OCI-LY1 (cell line): ENCODE measurements at regions not wholly inside any gene's neighbourhood (a gene's known extent, or its start where the extent isn't known, plus 50 kb on each side); places are given as distances from the start of the nearest gene placed in this dataset.

Experiments
- H2AFZ ChIP-seq: fragments of 200-600 bp; sonication (generic), shearing (Covaris generic); 2 replicates; pipeline ENCODE4 v1.6.0; 2014; ENCODE audit warnings: antibody characterized with exemption, mild to moderate bottlenecking, low read length
- H3F3A ChIP-seq: fragments of 200-600 bp; sonication (generic), shearing (Covaris generic); 2 replicates; pipeline ENCODE4 v1.6.0; 2014; ENCODE audit warnings: mild to moderate bottlenecking, antibody characterized with exemption, low read length, moderate library complexity; ENCODE audit not compliant: insufficient read depth
- H3K27ac ChIP-seq: fragments of 200-600 bp; sonication (generic); 2 replicates; pipeline ENCODE4 v1.5.1; 2014; ENCODE audit warnings: low read length, mixed run types, mild to moderate bottlenecking, low read depth; ENCODE audit not compliant: poor library complexity, severe bottlenecking
- H3K27me3 ChIP-seq: fragments of 200-600 bp; sonication (generic); 2 replicates; pipeline ENCODE4 v1.6.0; 2014; ENCODE audit warnings: antibody characterized with exemption, mild to moderate bottlenecking, low read length, moderate library complexity; ENCODE audit not compliant: insufficient read depth
- H3K36me3 ChIP-seq: fragments of 200-600 bp; sonication (generic); 2 replicates; pipeline ENCODE4 v1.6.1; 2014; ENCODE audit warnings: mild to moderate bottlenecking, antibody characterized with exemption, low read length, moderate library complexity, mixed read lengths; ENCODE audit not compliant: insufficient read depth
- H3K4me1 ChIP-seq: fragments of 200-600 bp; sonication (generic); 2 replicates; pipeline ENCODE4 v1.5.1; 2014; ENCODE audit warnings: mild to moderate bottlenecking, low read length, moderate library complexity; ENCODE audit not compliant: insufficient read depth, severe bottlenecking
- H3K4me2 ChIP-seq: fragments of 200-600 bp; sonication (generic), shearing (Covaris generic); 2 replicates; pipeline ENCODE4 v1.6.1; 2014; ENCODE audit warnings: low read length
- H3K4me3 ChIP-seq: fragments of 200-600 bp; sonication (generic); 2 replicates; pipeline ENCODE4 v1.5.1; 2014; ENCODE audit warnings: low read length, low read depth, mild to moderate bottlenecking, mixed read lengths; ENCODE audit not compliant: poor library complexity, severe bottlenecking
- H3K79me2 ChIP-seq: fragments of 200-600 bp; shearing (Covaris generic); 2 replicates; pipeline ENCODE4 v1.6.1; 2016; ENCODE audit warnings: mixed run types, low read length, mixed read lengths; ENCODE audit not compliant: insufficient read depth
- H3K9ac ChIP-seq: fragments of 200-600 bp; sonication (generic), shearing (Covaris generic); 2 replicates; pipeline ENCODE4 v1.6.1; 2014; ENCODE audit warnings: mild to moderate bottlenecking, low read length, mixed read lengths
- H3K9me2 ChIP-seq: fragments of 200-600 bp; sonication (generic), shearing (Covaris generic); 2 replicates; pipeline ENCODE4 v1.6.1; 2014; ENCODE audit warnings: low read depth, mild to moderate bottlenecking, low read length, mixed read lengths
- H3K9me3 ChIP-seq: fragments of 200-600 bp; shearing (Covaris generic); 2 replicates; pipeline ENCODE4 v1.6.1; 2014; ENCODE audit warnings: low read length, mixed read lengths
- H4K20me1 ChIP-seq: fragments of 200-600 bp; sonication (generic), shearing (Covaris generic); 2 replicates; pipeline ENCODE4 v1.6.0; 2016; ENCODE audit warnings: mild to moderate bottlenecking, low read length; ENCODE audit not compliant: insufficient read depth
- CTCF ChIP-seq: fragments of 200-600 bp; sonication (generic), shearing (Covaris generic); IDR thresholded peaks from 2 replicates; pipeline ENCODE4 v1.5.1; 2017; ENCODE audit warnings: mild to moderate bottlenecking, antibody characterized with exemption, low read length, moderate library complexity, mixed read lengths
- EZH2 ChIP-seq: fragments of 200-600 bp; sonication (generic), shearing (Covaris generic); IDR thresholded peaks from 2 replicates; pipeline ENCODE4 v1.8.0; 2017; ENCODE audit warnings: borderline replicate concordance, mixed run types, mild to moderate bottlenecking, antibody characterized with exemption, low read length, moderate library complexity, mixed read lengths

GRCh38 chr3:5523125-5523524, 335.6 kb downstream of the EDEM1 start:
- Histone ChIP-seq H2AFZ (no peak overlapping the region), H3K4me1 (no peaks in the 10 kb centered on the region), H3K4me3 (no peak overlapping the region), H3F3A (no peaks in the 10 kb centered on the region), H3K9me3 (no peaks in the 10 kb centered on the region), H3K79me2 (no peaks in the 10 kb centered on the region), H3K9ac (no peak overlapping the region), H3K27me3 (no peaks in the 10 kb centered on the region), H4K20me1 (no peaks in the 10 kb centered on the region), H3K9me2 (no peaks in the 10 kb centered on the region), H3K36me3 (no peaks in the 10 kb centered on the region), H3K27ac (no peak overlapping the region), H3K4me2 (no peak overlapping the region)
- TF ChIP-seq CTCF (no peak), EZH2 (no peak)

GRCh38 chr3:5531039-5531438, 343.5 kb downstream of the EDEM1 start:
- Histone ChIP-seq H3K9ac (no peak overlapping the region), H4K20me1 (no peaks in the 10 kb centered on the region), H3K79me2 (no peaks in the 10 kb centered on the region), H3K27ac (no peak overlapping the region), H3K4me3 (no peak overlapping the region), H3F3A (no peaks in the 10 kb centered on the region), H3K9me2 (no peaks in the 10 kb centered on the region), H2AFZ (no peak overlapping the region), H3K36me3 (no peaks in the 10 kb centered on the region), H3K27me3 (no peaks in the 10 kb centered on the region), H3K4me1 (no peaks in the 10 kb centered on the region), H3K9me3 (no peaks in the 10 kb centered on the region), H3K4me2 (no peak overlapping the region)
- TF ChIP-seq EZH2 (no peak), CTCF (no peak)

GRCh38 chr3:5531741-5532290, 344.3 kb downstream of the EDEM1 start:
- no peaks in the 10 kb centered on the region for H3F3A ChIP-seq
- H3K4me3 ChIP-seq: no peak overlapping the region
- H3K27ac ChIP-seq: no peak overlapping the region
- H4K20me1 ChIP-seq: no peaks in the 10 kb centered on the region
- H3K4me1 ChIP-seq: no peaks in the 10 kb centered on the region
- H3K27me3 ChIP-seq: no peaks in the 10 kb centered on the region
- no peaks in the 10 kb centered on the region for H3K79me2 ChIP-seq
- H3K9me3 ChIP-seq: no peaks in the 10 kb centered on the region
- H3K9ac ChIP-seq: no peak overlapping the region
- TF ChIP-seq CTCF (no peak), EZH2 (no peak)
- no peaks in the 10 kb centered on the region for H3K9me2 ChIP-seq
- no peak overlapping the region for H2AFZ ChIP-seq
- no peak overlapping the region for H3K4me2 ChIP-seq
- no peaks in the 10 kb centered on the region for H3K36me3 ChIP-seq
